Chondrocyte (in vitro differentiated cells): ENCODE measurements at regions not wholly inside any gene's neighbourhood (a gene's known extent, or its start where the extent isn't known, plus 50 kb on each side); places are given as distances from the start of the nearest gene placed in this dataset.

ENCODE experiments used
- DNase-seq: peaks from one replicate; pipeline ENCODE4 v3.0.0; 2021; ENCODE audit warnings: mixed read lengths, low spot score
- H3K27ac Mint-ChIP-seq: one replicate; pipeline ENCODE4 v1.8.0; 2021; ENCODE audit warnings: mild to moderate bottlenecking, moderate library complexity, mixed read lengths; ENCODE audit not compliant: unreplicated experiment
- H3K27me3 Mint-ChIP-seq: 2 replicates; pipeline ENCODE4 v1.8.0; 2021; ENCODE audit warnings: low read depth, mixed read lengths
- H3K36me3 Mint-ChIP-seq: 2 replicates; pipeline ENCODE4 v1.8.0; 2021; ENCODE audit warnings: low read depth, mixed read lengths
- H3K4me1 Mint-ChIP-seq: 2 replicates; pipeline ENCODE4 v1.8.0; 2021; ENCODE audit warnings: low read depth, mild to moderate bottlenecking, mixed read lengths
- H3K4me3 Mint-ChIP-seq: one replicate; pipeline ENCODE4 v1.8.0; 2021; ENCODE audit warnings: mild to moderate bottlenecking, moderate library complexity, mixed read lengths; ENCODE audit not compliant: unreplicated experiment
- H3K9me3 Mint-ChIP-seq: 2 replicates; pipeline ENCODE4 v1.8.0; 2021; ENCODE audit warnings: low read depth, mixed read lengths
- CTCF ChIP-seq: fragments of 200-600 bp; sonication (generic); IDR thresholded peaks from 2 replicates; pipeline ENCODE4 v1.5.0; 2021; ENCODE audit warnings: antibody characterized with exemption, mild to moderate bottlenecking, moderate library complexity

GRCh38 chr18:54035927-54036326 is 188.5 kb downstream of the MBD2 start:
- no peak for DNase-seq
- H3K9me3 Mint-ChIP-seq, result no peaks in the 10 kb centered on the region
- no peak for TF ChIP-seq CTCF
- H3K27me3 Mint-ChIP-seq, result peaks cover 10% of the 10 kb centered on the region
- H3K36me3 Mint-ChIP-seq, result no peaks in the 10 kb centered on the region
- H3K27ac Mint-ChIP-seq, result no peak overlapping the region
- no peak overlapping the region for H3K4me3 Mint-ChIP-seq
- peaks cover 5% of the 10 kb centered on the region for H3K4me1 Mint-ChIP-seq

- Mint-ChIP-seq H3K4me1 (peaks cover 7% of the 10 kb centered on the region), H3K36me3 (no peaks in the 10 kb centered on the region), H3K27ac (no peak overlapping the region), H3K9me3 (no peaks in the 10 kb centered on the region), H3K27me3 (peaks cover 6% of the 10 kb centered on the region), H3K4me3 (no peak overlapping the region)
- no peak for TF ChIP-seq CTCF
- DNase-seq, result no peak
Measured at GRCh38 chr18:54033052-54033451, 191.4 kb downstream of the MBD2 start.

- DNase-seq, result no peak
- Mint-ChIP-seq H3K36me3 (no peaks in the 10 kb centered on the region), H3K9me3 (no peaks in the 10 kb centered on the region), H3K27ac (no peak overlapping the region), H3K27me3 (peaks cover 6% of the 10 kb centered on the region), H3K4me1 (peaks cover 7% of the 10 kb centered on the region), H3K4me3 (no peak overlapping the region)
- no peak for TF ChIP-seq CTCF
Measured at GRCh38 chr18:54032412-54032811, 192.1 kb downstream of the MBD2 start.

GRCh38 chr18:54031243-54031642 is 193.2 kb downstream of the MBD2 start:
- Mint-ChIP-seq H3K4me1 (peaks cover 7% of the 10 kb centered on the region), H3K27ac (no peak overlapping the region), H3K9me3 (no peaks in the 10 kb centered on the region), H3K36me3 (no peaks in the 10 kb centered on the region), H3K27me3 (peaks cover 3% of the 10 kb centered on the region), H3K4me3 (no peak overlapping the region)
- DNase-seq, result no peak
- TF ChIP-seq CTCF, result no peak

GRCh38 chr18:54030434-54030833 is 194.0 kb downstream of the MBD2 start:
- H3K4me1 Mint-ChIP-seq, result peaks cover 7% of the 10 kb centered on the region
- no peak overlapping the region for H3K4me3 Mint-ChIP-seq

More at GRCh38 chr18:54030434-54030833, 194.0 kb downstream of the MBD2 start:
- Mint-ChIP-seq H3K27me3 (peaks cover 3% of the 10 kb centered on the region), H3K9me3 (no peaks in the 10 kb centered on the region), H3K36me3 (no peaks in the 10 kb centered on the region), H3K27ac (no peak overlapping the region)
- no peak for TF ChIP-seq CTCF
- DNase-seq, result no peak
